WI38 (cell line): ENCODE measurements at regions not wholly inside any gene's neighbourhood (a gene's known extent, or its start where the extent isn't known, plus 50 kb on each side); places are given as distances from the start of the nearest gene placed in this dataset.

ENCODE experiments used
- H3K4me3 ChIP-seq: 2 replicates; pipeline ENCODE4 v1.5.1; 2011; ENCODE audit warnings: low read depth, mild to moderate bottlenecking, control low read depth, low read length
- TF ChIP-seq, protein P1 (sequence below): IDR thresholded peaks from 2 replicates; pipeline ENCODE4 v1.5.1; 2012; ENCODE audit warnings: low read depth, mild to moderate bottlenecking, control low read depth, low read length

DNA sequence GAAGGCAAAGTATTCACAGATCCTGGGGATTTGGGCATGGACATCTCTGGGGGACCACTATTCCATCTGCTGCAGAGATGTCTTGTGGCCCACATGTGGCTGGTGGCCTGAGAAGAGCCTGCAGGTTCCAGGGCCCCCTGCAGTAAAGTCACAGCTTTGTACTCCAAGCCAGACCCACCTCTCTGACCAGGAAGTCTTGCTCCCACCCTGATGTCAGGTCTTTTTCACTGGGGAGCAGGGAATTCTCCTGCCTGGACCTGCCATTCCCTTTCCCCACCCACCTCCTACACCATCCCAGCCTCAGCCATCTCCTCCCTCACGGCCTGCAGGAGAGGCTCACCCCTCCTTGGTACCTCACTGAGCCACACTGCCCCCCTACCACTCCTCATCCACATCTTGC lies 211.8 kb downstream of the SMAD2 start:
- no peak overlapping the region for H3K4me3 ChIP-seq
- TF ChIP-seq, protein P1, sequence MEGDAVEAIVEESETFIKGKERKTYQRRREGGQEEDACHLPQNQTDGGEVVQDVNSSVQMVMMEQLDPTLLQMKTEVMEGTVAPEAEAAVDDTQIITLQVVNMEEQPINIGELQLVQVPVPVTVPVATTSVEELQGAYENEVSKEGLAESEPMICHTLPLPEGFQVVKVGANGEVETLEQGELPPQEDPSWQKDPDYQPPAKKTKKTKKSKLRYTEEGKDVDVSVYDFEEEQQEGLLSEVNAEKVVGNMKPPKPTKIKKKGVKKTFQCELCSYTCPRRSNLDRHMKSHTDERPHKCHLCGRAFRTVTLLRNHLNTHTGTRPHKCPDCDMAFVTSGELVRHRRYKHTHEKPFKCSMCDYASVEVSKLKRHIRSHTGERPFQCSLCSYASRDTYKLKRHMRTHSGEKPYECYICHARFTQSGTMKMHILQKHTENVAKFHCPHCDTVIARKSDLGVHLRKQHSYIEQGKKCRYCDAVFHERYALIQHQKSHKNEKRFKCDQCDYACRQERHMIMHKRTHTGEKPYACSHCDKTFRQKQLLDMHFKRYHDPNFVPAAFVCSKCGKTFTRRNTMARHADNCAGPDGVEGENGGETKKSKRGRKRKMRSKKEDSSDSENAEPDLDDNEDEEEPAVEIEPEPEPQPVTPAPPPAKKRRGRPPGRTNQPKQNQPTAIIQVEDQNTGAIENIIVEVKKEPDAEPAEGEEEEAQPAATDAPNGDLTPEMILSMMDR, result no peak

GRCh38 chr18:47717257-47717656 lies 213.2 kb downstream of the SMAD2 start:
- H3K4me3 ChIP-seq, result no peak overlapping the region
- TF ChIP-seq, protein P1, result no peak

- no peak overlapping the region for H3K4me3 ChIP-seq
- TF ChIP-seq, protein P1, result no peak
Measured at GRCh38 chr18:47716632-47717185, 213.8 kb downstream of the SMAD2 start.

- no peak overlapping the region for H3K4me3 ChIP-seq
- TF ChIP-seq, protein P1, result no peak
Measured at GRCh38 chr18:47710451-47710850, 220.0 kb downstream of the SMAD2 start.

- H3K4me3 ChIP-seq, result no peak overlapping the region
- TF ChIP-seq, protein P1, result no peak
Measured at GRCh38 chr18:47709556-47709955, 220.9 kb downstream of the SMAD2 start.

- TF ChIP-seq, protein P1, result no peak
- no peak overlapping the region for H3K4me3 ChIP-seq
Measured at GRCh38 chr18:47708206-47708605, 222.3 kb downstream of the SMAD2 start.

DNA sequence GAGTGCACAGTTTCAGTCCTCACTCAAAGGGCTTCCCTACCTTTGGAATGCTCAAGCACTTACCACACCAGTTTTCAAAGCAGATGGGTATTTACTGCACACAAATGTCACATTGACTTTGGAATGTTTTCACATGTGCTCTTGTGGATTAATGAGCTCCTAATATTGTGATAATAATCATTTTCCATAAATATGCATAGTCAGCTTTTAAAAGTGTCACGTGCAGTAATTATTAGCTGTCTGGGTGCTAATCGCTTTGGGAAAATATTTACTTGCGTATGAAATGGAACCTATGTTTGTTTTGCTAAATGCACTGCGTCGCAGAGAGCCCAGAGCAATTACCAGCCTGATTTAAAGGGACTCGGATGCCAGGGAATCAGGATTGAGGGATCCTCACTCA lies 229.3 kb downstream of the SMAD2 start:
- TF ChIP-seq, protein P1, result no peak
- H3K4me3 ChIP-seq, result no peak overlapping the region
